ENCODE measurements at regions not wholly inside any gene's neighbourhood (a gene's known extent, or its start where the extent isn't known, plus 50 kb on each side); places are given as distances from the start of the nearest gene placed in this dataset.
"Not testable (repeated sequence)": the region's sequence is repeated elsewhere in the genome, so short reads cannot be mapped to it uniquely, and the experiment has no call there.

GRCh38 chr5:110977915-110978314 is 93.6 kb upstream of the TSLP start:
- no peak overlapping the region for H3K27ac ChIP-seq
- 89% methylated on average over 1 of the region's 1 CpG for WGBS
- DNase-seq (ENCODE audit: low spot score in 2 of 2), result no peak
- TF ChIP-seq EP300 (IDR thresholded peaks at IDR 0.05), result no peak
- TF ChIP-seq POLR2AphosphoS5 (IDR thresholded peaks at IDR 0.05), result no peak
- TF ChIP-seq POLR2A (IDR thresholded peaks at IDR 0.05), result no peak
- TF ChIP-seq CTCF (IDR thresholded peaks at IDR 0.05), result no peak
- no peaks in the 10 kb centered on the region for H3K36me3 ChIP-seq
- no peak overlapping the region for H3K4me3 ChIP-seq
- no peaks in the 10 kb centered on the region for H3K9me3 ChIP-seq
- no peaks in the 10 kb centered on the region for H3K4me1 ChIP-seq
- H3K27me3 ChIP-seq, result no peaks in the 10 kb centered on the region

- not testable (repeated sequence) for H3K36me3 ChIP-seq; H3K9me3 ChIP-seq; H3K4me1 ChIP-seq; H3K4me3 ChIP-seq; H3K27me3 ChIP-seq; DNase-seq (ENCODE audit: low spot score in 2 of 2); H3K27ac ChIP-seq
- WGBS, result 73% methylated on average over 15 of the region's 19 CpGs
Observed at GRCh38 chr5:110985882-110986281, 85.6 kb upstream of the TSLP start.

- H3K27ac ChIP-seq; H3K27me3 ChIP-seq; H3K4me1 ChIP-seq; DNase-seq (ENCODE audit: low spot score in 2 of 2); H3K9me3 ChIP-seq; H3K4me3 ChIP-seq; H3K36me3 ChIP-seq: not testable (repeated sequence)
- 84% methylated on average over 3 of the region's 3 CpGs for WGBS
Observed at GRCh38 chr5:110987573-110987972, 83.9 kb upstream of the TSLP start.

GRCh38 chr5:110996742-110997141 is 74.8 kb upstream of the TSLP start:
- Histone ChIP-seq H3K27ac (no peak overlapping the region), H3K4me1 (no peaks in the 10 kb centered on the region), H3K36me3 (no peaks in the 10 kb centered on the region), H3K9me3 (no peaks in the 10 kb centered on the region), H3K27me3 (no peaks in the 10 kb centered on the region), H3K4me3 (no peak overlapping the region)
- TF ChIP-seq POLR2AphosphoS5 (IDR thresholded peaks at IDR 0.05) (no peak), CTCF (IDR thresholded peaks at IDR 0.05) (no peak), EP300 (IDR thresholded peaks at IDR 0.05) (no peak), POLR2A (IDR thresholded peaks at IDR 0.05) (no peak)
- WGBS, result 66% methylated on average over 2 of the region's 2 CpGs
- DNase-seq (ENCODE audit: low spot score in 2 of 2), result no peak

- no peak for DNase-seq (ENCODE audit: low spot score in 2 of 2)
- Histone ChIP-seq H3K27ac (no peak overlapping the region), H3K4me1 (no peaks in the 10 kb centered on the region), H3K9me3 (no peaks in the 10 kb centered on the region), H3K27me3 (no peaks in the 10 kb centered on the region), H3K36me3 (no peaks in the 10 kb centered on the region), H3K4me3 (no peak overlapping the region)
- WGBS, result 98% methylated on average over 3 of the region's 3 CpGs
- no peak for TF ChIP-seq CTCF (IDR thresholded peaks at IDR 0.05)
Observed at GRCh38 chr5:111002036-111002435, 69.5 kb upstream of the TSLP start.

GRCh38 chr5:111003623-111004022 is 67.9 kb upstream of the TSLP start:
- WGBS, result 93% methylated on average over 1 of the region's 1 CpG
- H3K9me3 ChIP-seq, result no peaks in the 10 kb centered on the region
- no peak overlapping the region for H3K4me3 ChIP-seq
- no peaks in the 10 kb centered on the region for H3K4me1 ChIP-seq
- no peaks in the 10 kb centered on the region for H3K36me3 ChIP-seq
- H3K27ac ChIP-seq, result no peak overlapping the region
- TF ChIP-seq POLR2A (IDR thresholded peaks at IDR 0.05) (no peak), CTCF (IDR thresholded peaks at IDR 0.05) (no peak), EP300 (IDR thresholded peaks at IDR 0.05) (no peak), POLR2AphosphoS5 (IDR thresholded peaks at IDR 0.05) (no peak)
- no peak for DNase-seq (ENCODE audit: low spot score in 2 of 2)
- H3K27me3 ChIP-seq, result no peaks in the 10 kb centered on the region

Data from suprapubic skin (tissue), 4 donors.